Islet of Langerhans (tissue), 1 donor: ENCODE measurements at regions not wholly inside any gene's neighbourhood (a gene's known extent, or its start where the extent isn't known, plus 50 kb on each side); places are given as distances from the start of the nearest gene placed in this dataset.

Experiments
- FAIRE-seq: peaks from one replicate; lab custom pipeline; 2011; peaks lifted over from hg19 to GRCh38; lab: Jason Lieb, UNC

GRCh38 chr14:87160989-87161388 lies 832.0 kb downstream of the GALC start:
- FAIRE-seq = no peak

GRCh38 chr14:87158283-87158682 lies 834.7 kb downstream of the GALC start:
- FAIRE-seq = no peak

GRCh38 chr14:87156878-87157277 lies 836.1 kb downstream of the GALC start:
- no peak for FAIRE-seq

GRCh38 chr14:87155856-87156488 lies 837.0 kb downstream of the GALC start:
- no peak for FAIRE-seq

- FAIRE-seq = no peak
Observed at GRCh38 chr14:87153901-87154300, 839.1 kb downstream of the GALC start.

- no peak for FAIRE-seq
Observed at GRCh38 chr14:87153391-87153790, 839.6 kb downstream of the GALC start.

GRCh38 chr14:87152693-87153092 lies 840.3 kb downstream of the GALC start:
- FAIRE-seq = no peak

- no peak for FAIRE-seq
Observed at GRCh38 chr14:87149583-87150354, 843.2 kb downstream of the GALC start.

- FAIRE-seq = no peak
Observed at GRCh38 chr14:87148655-87149054, 844.3 kb downstream of the GALC start.

GRCh38 chr14:87142551-87143211 lies 850.3 kb downstream of the GALC start:
- no peak for FAIRE-seq

GRCh38 chr14:87141801-87142200 lies 851.2 kb downstream of the GALC start:
- no peak for FAIRE-seq

- no peak for FAIRE-seq
Observed at GRCh38 chr14:87139299-87139698, 853.7 kb downstream of the GALC start.

- FAIRE-seq = no peak
Observed at GRCh38 chr14:87133073-87133801, 859.7 kb downstream of the GALC start.

GRCh38 chr14:87131879-87132278 lies 861.1 kb downstream of the GALC start:
- FAIRE-seq = no peak

GRCh38 chr14:87122166-87122565 lies 870.8 kb downstream of the GALC start:
- no peak for FAIRE-seq

GRCh38 chr14:87121716-87122115 lies 871.3 kb downstream of the GALC start:
- FAIRE-seq = no peak

GRCh38 chr14:87115234-87115633 lies 877.7 kb downstream of the GALC start:
- FAIRE-seq = no peak

- FAIRE-seq = no peak
Observed at GRCh38 chr14:87113286-87113685, 879.7 kb downstream of the GALC start.

- no peak for FAIRE-seq
Observed at GRCh38 chr14:87111741-87112140, 881.2 kb downstream of the GALC start.

- no peak for FAIRE-seq
Observed at GRCh38 chr14:87111126-87111525, 881.9 kb downstream of the GALC start.

- FAIRE-seq = no peak
Observed at GRCh38 chr14:87109271-87109670, 883.7 kb downstream of the GALC start.

- FAIRE-seq = no peak
Observed at GRCh38 chr14:87108726-87109125, 884.3 kb downstream of the GALC start.
